Aorta (tissue), 5 donors: ENCODE measurements at regions not wholly inside any gene's neighbourhood (a gene's known extent, or its start where the extent isn't known, plus 50 kb on each side); places are given as distances from the start of the nearest gene placed in this dataset.
A peak's percentile ranks its signal among the peaks of the same experiment; 100 is the strongest.

ENCODE experiments used
- ATAC-seq: fragments of 200-7000 bp; cut with Tn5 transposase; one replicate; pipeline ENCODE4 v1.9.1; 2022; ENCODE audit warnings: moderate library complexity; ENCODE audit not compliant: low FRiP score
- DNase-seq, 2 donors: peaks; one replicate each; pipeline ENCODE4 v3.0.0-alpha.2; 2020
- H3K27ac ChIP-seq, 2 donors: one replicate each; pipeline ENCODE4 v1.5.1; 2013; ENCODE audit warnings: low read length in 2 of 2, mild to moderate bottlenecking in 2 of 2, moderate library complexity in 2 of 2, control low read depth in 1 of 2, inconsistent platforms in 1 of 2, low read depth in 1 of 2
- H3K27me3 ChIP-seq, 2 donors: one replicate each; pipeline ENCODE4 v1.6.1; 2013; ENCODE audit warnings: control low read depth in 1 of 2, low read length in 1 of 2, mild to moderate bottlenecking in 1 of 2, moderate library complexity in 1 of 2; ENCODE audit not compliant: insufficient read depth in 2 of 2, control insufficient read depth in 1 of 2
- H3K36me3 ChIP-seq, 2 donors: one replicate each; pipeline ENCODE4 v1.6.1; 2013; ENCODE audit warnings: control low read depth in 1 of 2, low read length in 1 of 2, mild to moderate bottlenecking in 1 of 2; ENCODE audit not compliant: insufficient read depth in 2 of 2, control insufficient read depth in 1 of 2
- H3K4me1 ChIP-seq, 2 donors: one replicate each; pipeline ENCODE4 v1.6.1; 2013; ENCODE audit warnings: low read length in 2 of 2, control low read depth in 1 of 2, mild to moderate bottlenecking in 1 of 2, moderate library complexity in 1 of 2; ENCODE audit not compliant: insufficient read depth in 2 of 2, control insufficient read depth in 1 of 2
- H3K4me3 ChIP-seq, 2 donors: one replicate each; pipeline ENCODE4 v1.5.1; 2013; ENCODE audit warnings: low read length in 2 of 2, control low read depth in 1 of 2, mild to moderate bottlenecking in 1 of 2
- H3K9me3 ChIP-seq: one replicate; pipeline ENCODE4 v1.6.1; 2013; ENCODE audit warnings: mild to moderate bottlenecking, low read length; ENCODE audit not compliant: control insufficient read depth
- WGBS, 2 donors: extraction: QIAGEN DNeasy Blood & Tissue Kit; methylation state at CpG; one replicate each; pipeline ENCODE4 v1.1.7; 2013; 5-methylcytosine and 5-hydroxymethylcytosine counted together
- intact Hi-C, 2 donors: fragments of 100-400 bp; cut with DNase I; formaldehyde crosslinking; loops; one replicate each; pipeline versions ENCODE4 v1.14.2 to v1.15.0; 2022
- donor health status: healthy with polysubstance abuse.
- donor health status: Bipolar disorder and iron deficiency.
- donor health status: DM: no; HTN: no; CAD: no.
- donor health status: DM: no; HTN: no; CAD: no.
- donor health status: DM: yes; HTN: yes; CAD: no.

- Histone ChIP-seq H3K4me3 (no peak overlapping the region), H3K27me3 (no peaks in the 10 kb centered on the region), H3K27ac (no peak overlapping the region), H3K4me1 (no peaks in the 10 kb centered on the region), H3K36me3 (no peaks in the 10 kb centered on the region), H3K9me3 (no peaks in the 10 kb centered on the region)
- DNase-seq (no peak), ATAC-seq (no peak)
- intact Hi-C loops, result no loop called here
- WGBS, 2 donors, result 37 to 52% methylated on average over 2 of the region's 2 CpGs
Measured at GRCh38 chr5:110900829-110901228, 162.0 kb downstream of the SLC25A46 start.

- intact Hi-C loops, result no loop called here
- DNase-seq (no peak), ATAC-seq (no peak)
- WGBS, 2 donors, result 64 to 72% methylated on average over 3 of the region's 3 CpGs
- Histone ChIP-seq H3K4me1 (no peaks in the 10 kb centered on the region), H3K36me3 (no peaks in the 10 kb centered on the region), H3K4me3 (no peak overlapping the region), H3K9me3 (no peaks in the 10 kb centered on the region), H3K27me3 (no peaks in the 10 kb centered on the region), H3K27ac (no peak overlapping the region)
Measured at GRCh38 chr5:110903966-110904365, 165.2 kb downstream of the SLC25A46 start.

GRCh38 chr5:110908848-110909247 lies 162.7 kb upstream of the TSLP start:
- no peak for ATAC-seq
- Histone ChIP-seq H3K9me3 (no peaks in the 10 kb centered on the region), H3K36me3 (no peaks in the 10 kb centered on the region), H3K4me1 (no peaks in the 10 kb centered on the region), H3K27me3 (no peaks in the 10 kb centered on the region), H3K4me3 (no peak overlapping the region), H3K27ac (no peak overlapping the region)
- intact Hi-C loops, result no loop called here
- no peak for DNase-seq

- no peak overlapping the region for H3K27ac ChIP-seq
- DNase-seq (no peak), ATAC-seq (no peak)
- H3K9me3 ChIP-seq, result no peaks in the 10 kb centered on the region
- no peak overlapping the region for H3K4me3 ChIP-seq
- intact Hi-C loops, result no loop called here
- no peaks in the 10 kb centered on the region for H3K36me3 ChIP-seq
- H3K27me3 ChIP-seq, result no peaks in the 10 kb centered on the region
- H3K4me1 ChIP-seq, result no peaks in the 10 kb centered on the region
- 61 to 65% methylated on average over 1 of the region's 1 CpG for WGBS, 2 donors
Measured at GRCh38 chr5:110909415-110909814, 162.1 kb upstream of the TSLP start.

GRCh38 chr5:110909950-110910349 lies 161.6 kb upstream of the TSLP start:
- ATAC-seq (no peak), DNase-seq (no peak)
- no peaks in the 10 kb centered on the region for H3K27me3 ChIP-seq
- intact Hi-C loops, result no loop called here
- no peak overlapping the region for H3K27ac ChIP-seq
- no peaks in the 10 kb centered on the region for H3K9me3 ChIP-seq
- no peaks in the 10 kb centered on the region for H3K36me3 ChIP-seq
- no peak overlapping the region for H3K4me3 ChIP-seq
- H3K4me1 ChIP-seq, result no peaks in the 10 kb centered on the region

- intact Hi-C loops, result no loop called here
- ATAC-seq, result no peak
- Histone ChIP-seq H3K9me3 (no peaks in the 10 kb centered on the region), H3K36me3 (no peaks in the 10 kb centered on the region), H3K27me3 (no peaks in the 10 kb centered on the region), H3K4me1 (peaks cover 2 to 5% of the 10 kb centered on the region in 2 donors), H3K4me3 (no peak overlapping the region), H3K27ac (no peak overlapping the region)
- 96 to 97% methylated on average over 1 of the region's 1 CpG for WGBS, 2 donors
- DNase-seq, result no peak
Measured at GRCh38 chr5:110913221-110913620, 158.3 kb upstream of the TSLP start.

- ATAC-seq (no peak), DNase-seq (no peak)
- peaks cover 2 to 5% of the 10 kb centered on the region in 2 donors for H3K4me1 ChIP-seq
- H3K9me3 ChIP-seq, result no peaks in the 10 kb centered on the region
- H3K4me3 ChIP-seq, result no peak overlapping the region
- H3K36me3 ChIP-seq, result no peaks in the 10 kb centered on the region
- 12 to 13% methylated on average over 6 of the region's 6 CpGs for WGBS, 2 donors
- H3K27me3 ChIP-seq, result no peaks in the 10 kb centered on the region
- intact Hi-C loops, result no loop called here
- H3K27ac ChIP-seq, result no peak overlapping the region
Measured at GRCh38 chr5:110916381-110917049, 155.0 kb upstream of the TSLP start.

GRCh38 chr5:110917161-110917875 lies 154.2 kb upstream of the TSLP start:
- 26 to 31% methylated on average over 6 of the region's 6 CpGs for WGBS, 2 donors
- H3K36me3 ChIP-seq, result no peaks in the 10 kb centered on the region
- H3K27me3 ChIP-seq, result no peaks in the 10 kb centered on the region
- H3K4me3 ChIP-seq, result no peak overlapping the region
- DNase-seq (no peak), ATAC-seq (no peak)
- peaks cover 2 to 5% of the 10 kb centered on the region in 2 donors for H3K4me1 ChIP-seq
- intact Hi-C loops, result no loop called here
- no peaks in the 10 kb centered on the region for H3K9me3 ChIP-seq
- H3K27ac ChIP-seq, result peak overlapping the region in 1 of 2 donors; percentile 34

GRCh38 chr5:110918683-110919082 lies 152.8 kb upstream of the TSLP start:
- H3K36me3 ChIP-seq, result no peaks in the 10 kb centered on the region
- intact Hi-C loops, result no loop called here
- no peak overlapping the region for H3K27ac ChIP-seq
- WGBS, 2 donors, result 9 to 32% methylated on average over 1 of the region's 1 CpG
- no peaks in the 10 kb centered on the region for H3K27me3 ChIP-seq
- ATAC-seq (no peak), DNase-seq (no peak)
- no peaks in the 10 kb centered on the region for H3K9me3 ChIP-seq
- H3K4me1 ChIP-seq, result peaks cover 4 to 9% of the 10 kb centered on the region in 2 donors
- no peak overlapping the region for H3K4me3 ChIP-seq
